ENCODE measurements at regions not wholly inside any gene's neighbourhood (a gene's known extent, or its start where the extent isn't known, plus 50 kb on each side); places are given as distances from the start of the nearest gene placed in this dataset.

DNA sequence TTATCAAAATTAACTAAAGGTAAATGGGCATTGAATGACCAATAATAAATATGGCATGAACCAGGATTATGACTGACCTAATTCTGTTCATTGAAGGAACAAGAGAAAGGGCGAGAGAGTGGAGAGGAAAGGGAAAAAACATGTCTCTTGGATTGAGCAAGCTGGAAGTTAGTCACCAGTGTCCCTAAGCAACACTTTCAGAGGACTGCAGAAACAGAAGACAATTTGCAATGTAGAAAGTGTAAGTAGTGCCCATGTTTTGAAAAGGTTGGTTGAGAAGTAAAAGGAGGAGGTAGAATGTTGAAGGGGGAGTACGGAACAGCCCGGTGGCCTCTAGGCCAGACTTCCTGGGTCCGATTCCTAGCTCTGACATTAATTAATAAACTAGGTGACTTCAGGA is 94.6 kb downstream of the FAS start:
- no peaks in the 10 kb centered on the region for H3K27me3 ChIP-seq (ENCODE audit: control insufficient read depth, insufficient read depth, low read length)
- no peak for DNase-seq (ENCODE audit: low read depth)
- H3K4me3 ChIP-seq (ENCODE audit: low read depth, low read length) = no peak overlapping the region
- TF ChIP-seq, protein P1, sequence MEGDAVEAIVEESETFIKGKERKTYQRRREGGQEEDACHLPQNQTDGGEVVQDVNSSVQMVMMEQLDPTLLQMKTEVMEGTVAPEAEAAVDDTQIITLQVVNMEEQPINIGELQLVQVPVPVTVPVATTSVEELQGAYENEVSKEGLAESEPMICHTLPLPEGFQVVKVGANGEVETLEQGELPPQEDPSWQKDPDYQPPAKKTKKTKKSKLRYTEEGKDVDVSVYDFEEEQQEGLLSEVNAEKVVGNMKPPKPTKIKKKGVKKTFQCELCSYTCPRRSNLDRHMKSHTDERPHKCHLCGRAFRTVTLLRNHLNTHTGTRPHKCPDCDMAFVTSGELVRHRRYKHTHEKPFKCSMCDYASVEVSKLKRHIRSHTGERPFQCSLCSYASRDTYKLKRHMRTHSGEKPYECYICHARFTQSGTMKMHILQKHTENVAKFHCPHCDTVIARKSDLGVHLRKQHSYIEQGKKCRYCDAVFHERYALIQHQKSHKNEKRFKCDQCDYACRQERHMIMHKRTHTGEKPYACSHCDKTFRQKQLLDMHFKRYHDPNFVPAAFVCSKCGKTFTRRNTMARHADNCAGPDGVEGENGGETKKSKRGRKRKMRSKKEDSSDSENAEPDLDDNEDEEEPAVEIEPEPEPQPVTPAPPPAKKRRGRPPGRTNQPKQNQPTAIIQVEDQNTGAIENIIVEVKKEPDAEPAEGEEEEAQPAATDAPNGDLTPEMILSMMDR (IDR thresholded peaks at IDR 0.05; ENCODE audit: insufficient read depth, low read length, poor library complexity, severe bottlenecking) = no peak
- no peaks in the 10 kb centered on the region for H3K36me3 ChIP-seq (ENCODE audit: control insufficient read depth, insufficient read depth, low read length)

DNA sequence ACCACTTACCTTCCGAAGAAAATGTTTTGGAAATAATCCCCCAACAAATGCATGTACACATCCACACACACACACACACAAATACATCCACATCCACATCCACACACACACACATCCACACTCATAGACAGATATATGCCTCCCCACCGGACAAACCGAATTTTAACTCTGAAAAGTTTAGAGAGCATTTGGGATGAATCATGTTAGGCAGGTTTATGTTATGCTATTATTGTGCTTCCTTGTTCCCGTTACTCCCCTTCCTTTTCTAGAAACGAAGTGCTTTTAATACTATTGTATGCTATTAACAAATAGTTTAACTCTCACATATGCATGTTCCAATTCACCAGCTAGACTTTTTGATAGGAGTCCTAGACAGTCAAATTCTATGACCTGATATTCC is 91.5 kb downstream of the FAS start:
- DNase-seq (ENCODE audit: low read depth) = no peak
- Histone ChIP-seq H3K4me3 (ENCODE audit: low read depth, low read length) (no peak overlapping the region), H3K36me3 (ENCODE audit: control insufficient read depth, insufficient read depth, low read length) (no peaks in the 10 kb centered on the region), H3K27me3 (ENCODE audit: control insufficient read depth, insufficient read depth, low read length) (no peaks in the 10 kb centered on the region)
- TF ChIP-seq, protein P1 (IDR thresholded peaks at IDR 0.05; ENCODE audit: insufficient read depth, low read length, poor library complexity, severe bottlenecking) = no peak

DNA sequence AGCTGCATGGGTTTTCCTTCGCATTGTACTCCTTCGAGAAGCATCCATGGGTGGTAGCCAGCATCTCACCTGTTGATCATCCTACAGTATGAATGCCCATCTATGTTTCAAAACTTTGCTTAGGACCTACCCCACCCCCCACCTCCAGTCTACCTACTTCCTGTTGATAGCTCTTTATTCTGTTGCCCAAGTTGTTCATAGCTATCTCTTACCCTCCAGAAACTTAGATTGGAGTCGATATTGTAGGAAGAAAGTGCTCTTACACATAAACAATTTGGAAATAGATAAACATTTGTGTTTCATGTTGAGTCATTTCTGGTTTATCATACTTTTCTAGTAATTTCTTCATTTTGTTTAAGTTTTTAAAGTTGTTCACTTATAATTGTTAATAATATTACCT is 90.1 kb downstream of the FAS start:
- H3K27me3 ChIP-seq (ENCODE audit: control insufficient read depth, insufficient read depth, low read length) = no peaks in the 10 kb centered on the region
- H3K4me3 ChIP-seq (ENCODE audit: low read depth, low read length) = no peak overlapping the region
- no peak for DNase-seq (ENCODE audit: low read depth)
- H3K36me3 ChIP-seq (ENCODE audit: control insufficient read depth, insufficient read depth, low read length) = no peaks in the 10 kb centered on the region
- TF ChIP-seq, protein P1 (IDR thresholded peaks at IDR 0.05; ENCODE audit: insufficient read depth, low read length, poor library complexity, severe bottlenecking) = no peak

DNA sequence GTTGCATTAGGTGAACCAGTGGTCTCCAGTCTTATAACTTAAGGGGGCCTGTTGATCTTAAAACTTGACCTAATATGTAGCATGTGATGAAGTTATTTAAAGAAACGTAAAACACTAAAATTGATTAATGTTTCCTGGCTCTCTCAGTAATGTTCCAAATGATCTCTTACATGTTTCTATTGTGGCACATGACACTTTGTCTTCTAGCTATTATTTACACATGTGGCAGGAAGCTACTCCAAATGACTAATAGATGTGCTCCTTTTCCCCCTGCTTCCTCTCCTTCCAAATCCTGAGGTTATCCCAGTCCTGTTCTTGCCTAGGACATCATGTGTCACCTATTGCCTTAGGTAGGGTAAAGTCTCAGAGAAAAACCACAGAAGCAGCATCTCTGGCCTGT is 89.4 kb downstream of the FAS start:
- Histone ChIP-seq H3K4me3 (ENCODE audit: low read depth, low read length) (no peak overlapping the region), H3K36me3 (ENCODE audit: control insufficient read depth, insufficient read depth, low read length) (no peaks in the 10 kb centered on the region), H3K27me3 (ENCODE audit: control insufficient read depth, insufficient read depth, low read length) (no peaks in the 10 kb centered on the region)
- TF ChIP-seq, protein P1 (IDR thresholded peaks at IDR 0.05; ENCODE audit: insufficient read depth, low read length, poor library complexity, severe bottlenecking) = no peak
- no peak for DNase-seq (ENCODE audit: low read depth)

DNA sequence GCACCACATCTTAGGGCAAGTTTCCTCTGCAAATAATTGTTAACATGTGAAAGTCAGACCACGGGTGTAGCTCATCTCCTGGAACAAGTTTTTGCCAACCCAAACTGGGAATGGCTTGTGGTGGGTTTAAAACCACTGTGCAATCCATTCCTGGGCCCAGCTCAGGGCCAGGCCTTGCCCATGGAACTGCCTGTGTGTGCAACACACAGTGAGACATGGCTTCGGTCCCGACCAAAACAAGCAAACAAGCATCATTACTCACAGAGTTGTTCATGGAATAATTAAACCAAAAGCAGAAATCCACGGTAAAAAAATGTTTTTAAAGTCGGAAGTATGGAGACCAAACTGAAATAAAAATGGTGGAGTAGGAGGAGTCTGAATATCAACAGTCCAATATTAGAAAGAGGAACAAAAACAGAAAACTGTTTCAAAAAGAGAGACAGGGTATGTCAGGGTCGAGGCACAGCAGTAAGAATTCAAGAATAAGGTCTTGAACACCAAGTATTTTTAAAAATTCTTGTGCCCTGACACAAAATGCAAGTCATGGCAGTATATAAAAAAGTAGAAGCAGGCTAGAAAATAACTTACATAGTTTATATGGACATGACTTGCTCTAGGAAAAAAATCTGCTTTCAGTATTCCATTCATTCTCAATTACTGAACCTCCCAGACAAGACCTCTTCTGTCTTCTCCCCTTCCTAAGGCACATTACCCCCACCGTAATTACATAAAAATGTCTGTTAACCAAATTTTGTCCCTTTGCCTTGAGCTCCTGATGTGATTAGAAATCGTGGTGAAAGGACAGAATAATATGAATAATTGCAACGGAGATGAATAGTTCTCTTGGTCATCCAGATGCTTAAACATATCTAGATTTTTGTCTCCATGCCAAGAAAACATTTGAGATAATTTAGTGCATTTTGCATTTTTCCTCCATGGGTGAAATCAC is 88.4 kb downstream of the FAS start:
- no peak for DNase-seq (ENCODE audit: low read depth)
- TF ChIP-seq, protein P1 (IDR thresholded peaks at IDR 0.05; ENCODE audit: insufficient read depth, low read length, poor library complexity, severe bottlenecking) = no peak
- H3K36me3 ChIP-seq (ENCODE audit: control insufficient read depth, insufficient read depth, low read length) = no peaks in the 10 kb centered on the region

DNA sequence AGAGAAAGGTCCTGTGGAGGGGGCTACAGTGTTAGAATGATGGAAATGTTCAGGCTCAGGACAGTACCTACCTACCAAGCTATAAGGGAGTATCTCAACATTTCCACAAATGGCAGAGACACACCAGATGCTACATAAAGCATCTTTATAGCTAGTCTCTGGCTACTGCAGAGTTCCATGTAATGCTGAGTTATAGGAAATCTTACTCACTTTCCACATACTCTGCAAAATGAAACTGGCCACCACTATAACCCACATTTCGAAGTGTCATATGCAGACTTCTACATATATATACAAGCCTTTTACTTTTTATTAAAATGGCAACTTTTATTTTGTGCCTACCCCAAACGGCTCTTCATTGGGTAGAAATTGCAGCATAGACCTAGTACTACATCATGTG is 85.5 kb downstream of the FAS start:
- H3K27me3 ChIP-seq (ENCODE audit: control insufficient read depth, insufficient read depth, low read length) = no peaks in the 10 kb centered on the region
- H3K36me3 ChIP-seq (ENCODE audit: control insufficient read depth, insufficient read depth, low read length) = no peaks in the 10 kb centered on the region
- TF ChIP-seq, protein P1 (IDR thresholded peaks at IDR 0.05; ENCODE audit: insufficient read depth, low read length, poor library complexity, severe bottlenecking) = no peak
- H3K4me3 ChIP-seq (ENCODE audit: low read depth, low read length) = no peak overlapping the region
- no peak for DNase-seq (ENCODE audit: low read depth)

More for the DNA sequence above, 88.4 kb downstream of the FAS start:
- Histone ChIP-seq H3K4me3 (ENCODE audit: low read depth, low read length) (no peak overlapping the region), H3K27me3 (ENCODE audit: control insufficient read depth, insufficient read depth, low read length) (no peaks in the 10 kb centered on the region)

Data from kidney epithelial cell (primary cell).